ENCODE measurements at regions not wholly inside any gene's neighbourhood (a gene's known extent, or its start where the extent isn't known, plus 50 kb on each side); places are given as distances from the start of the nearest gene placed in this dataset.

GRCh38 chr3:56864090-56864489 lies 62.3 kb upstream of the ARHGEF3 start:
- TF ChIP-seq CTCF (conservative IDR thresholded peaks at IDR 0.05; ENCODE audit: low read depth, low read length), result no peak
- no peak for DNase-seq (ENCODE audit: low read depth)
- no peak overlapping the region for H3K4me3 ChIP-seq (ENCODE audit: low read depth, low read length)

GRCh38 chr3:56862352-56863062 lies 60.8 kb upstream of the ARHGEF3 start:
- no peak overlapping the region for H3K4me3 ChIP-seq (ENCODE audit: low read depth, low read length)
- TF ChIP-seq CTCF (conservative IDR thresholded peaks at IDR 0.05; ENCODE audit: low read depth, low read length), result no peak
- DNase-seq (ENCODE audit: low read depth), result peak; percentile 66

- no peak for DNase-seq (ENCODE audit: low read depth)
- no peak overlapping the region for H3K4me3 ChIP-seq (ENCODE audit: low read depth, low read length)
- TF ChIP-seq CTCF (conservative IDR thresholded peaks at IDR 0.05; ENCODE audit: low read depth, low read length), result no peak
Observed at GRCh38 chr3:56861511-56861910, 59.8 kb upstream of the ARHGEF3 start.

- no peak for TF ChIP-seq CTCF (conservative IDR thresholded peaks at IDR 0.05; ENCODE audit: low read depth, low read length)
- DNase-seq (ENCODE audit: low read depth), result no peak
- H3K4me3 ChIP-seq (ENCODE audit: low read depth, low read length), result no peak overlapping the region
Observed at GRCh38 chr3:56860939-56861338, 59.2 kb upstream of the ARHGEF3 start.

GRCh38 chr3:56860351-56860750 lies 58.6 kb upstream of the ARHGEF3 start:
- DNase-seq (ENCODE audit: low read depth), result no peak
- no peak overlapping the region for H3K4me3 ChIP-seq (ENCODE audit: low read depth, low read length)
- TF ChIP-seq CTCF (conservative IDR thresholded peaks at IDR 0.05; ENCODE audit: low read depth, low read length), result no peak

GRCh38 chr3:56858331-56858730 lies 56.6 kb upstream of the ARHGEF3 start:
- TF ChIP-seq CTCF (conservative IDR thresholded peaks at IDR 0.05; ENCODE audit: low read depth, low read length), result no peak
- no peak for DNase-seq (ENCODE audit: low read depth)
- no peak overlapping the region for H3K4me3 ChIP-seq (ENCODE audit: low read depth, low read length)

GRCh38 chr3:56857178-56857577 lies 55.4 kb upstream of the ARHGEF3 start:
- TF ChIP-seq CTCF (conservative IDR thresholded peaks at IDR 0.05; ENCODE audit: low read depth, low read length), result no peak
- no peak for DNase-seq (ENCODE audit: low read depth)
- H3K4me3 ChIP-seq (ENCODE audit: low read depth, low read length), result no peak overlapping the region

Measured in epithelial cell of proximal tubule (primary cell).